Psoas muscle (tissue), 7 donors: ENCODE measurements at regions not wholly inside any gene's neighbourhood (a gene's known extent, or its start where the extent isn't known, plus 50 kb on each side); places are given as distances from the start of the nearest gene placed in this dataset.

ENCODE experiments used
- ATAC-seq, 4 donors: fragments of 200-7000 bp; cut with Tn5 transposase; one replicate each; pipeline ENCODE4 v1.9.1; 2020; ENCODE audit warnings: moderate library complexity in 3 of 4, mild to moderate bottlenecking in 2 of 4
- DNase-seq, 2 donors: peaks; one replicate each; pipeline ENCODE4 v3.0.0-alpha.2; 2020
- H3K27ac ChIP-seq: fragments of 200-600 bp; one replicate; pipeline ENCODE4 v1.8.0; 2022
- H3K27me3 ChIP-seq, 3 donors: fragments of 200-600 bp in 1 of 3; one replicate each; pipeline versions ENCODE4 v1.6.1 to v1.8.0; 2013 to 2022; ENCODE audit warnings: low read length in 2 of 3, mild to moderate bottlenecking in 2 of 3, moderate library complexity in 1 of 3; ENCODE audit not compliant: insufficient read depth in 3 of 3
- H3K36me3 ChIP-seq, 2 donors: fragments of 200-600 bp in 1 of 2; one replicate each; pipeline versions ENCODE4 v1.6.1 to v1.8.0; 2013 to 2022; ENCODE audit warnings: low read depth in 1 of 2, mild to moderate bottlenecking in 1 of 2, moderate library complexity in 1 of 2; ENCODE audit not compliant: insufficient read depth in 1 of 2
- H3K4me1 ChIP-seq: fragments of 200-600 bp; one replicate; pipeline ENCODE4 v1.8.0; 2022
- H3K4me3 ChIP-seq: fragments of 200-600 bp; one replicate; pipeline ENCODE4 v1.8.0; 2022; ENCODE audit warnings: mild to moderate bottlenecking
- H3K9me3 ChIP-seq: fragments of 200-600 bp; one replicate; pipeline ENCODE4 v1.8.0; 2022
- CTCF ChIP-seq: fragments of 200-600 bp; IDR thresholded peaks from one replicate; pipeline ENCODE4 v1.8.0; 2022; ENCODE audit warnings: antibody characterized with exemption
- WGBS, 3 donors: extraction: QIAGEN DNeasy Blood & Tissue Kit; methylation state at CpG; one replicate each; pipeline versions ENCODE4 v1.1.6 to v1.1.7; 2013; 5-methylcytosine and 5-hydroxymethylcytosine counted together
- intact Hi-C, 2 donors: fragments of 100-400 bp; cut with DNase I; formaldehyde crosslinking; loops; one replicate each; pipeline versions ENCODE4 v1.11.0 to v1.14.2; 2022
- donor health status: healthy with polysubstance abuse.
- donor health status: DM: no; HTN: no; CAD: no; lungs with moderate emphysema.
- donor health status: Bipolar disorder and iron deficiency.
- donor health status: healthy.
- donor health status: DM: yes; HTN: yes; CAD: no.
- donor health status: DM: no; HTN: no; CAD: no.
- donor health status: DM: yes; HTN: yes; CAD: no.

- 57 to 64% (median 60%) methylated on average over 3 of the region's 3 CpGs for WGBS, 3 donors
- H3K36me3 ChIP-seq: no peaks in the 10 kb centered on the region
- no peak for ATAC-seq
Measured at GRCh38 chr11:112417339-112417738, 156.7 kb upstream of the PLET1 start.

GRCh38 chr11:112418438-112418837 lies 157.8 kb upstream of the PLET1 start:
- Histone ChIP-seq H3K27me3 (no peaks in the 10 kb centered on the region), H3K4me1 (no peaks in the 10 kb centered on the region), H3K27ac (no peak overlapping the region), H3K36me3 (no peaks in the 10 kb centered on the region), H3K9me3 (no peaks in the 10 kb centered on the region), H3K4me3 (no peak overlapping the region)
- DNase-seq (no peak), ATAC-seq (no peak)
- no peak for TF ChIP-seq CTCF
- 85 to 87% (median 86%) methylated on average over 1 of the region's 1 CpG for WGBS, 3 donors
- intact Hi-C loops: no loop called here

More at GRCh38 chr11:112417339-112417738, 156.7 kb upstream of the PLET1 start:
- Histone ChIP-seq H3K4me3 (no peak overlapping the region), H3K27ac (no peak overlapping the region), H3K9me3 (no peaks in the 10 kb centered on the region), H3K4me1 (no peaks in the 10 kb centered on the region), H3K27me3 (no peaks in the 10 kb centered on the region)
- DNase-seq: no peak
- intact Hi-C loops: no loop called here
- no peak for TF ChIP-seq CTCF

GRCh38 chr11:112421879-112422278 lies 161.2 kb upstream of the PLET1 start:
- Histone ChIP-seq H3K27me3 (no peaks in the 10 kb centered on the region), H3K4me3 (no peak overlapping the region), H3K4me1 (no peaks in the 10 kb centered on the region), H3K27ac (no peak overlapping the region), H3K36me3 (no peaks in the 10 kb centered on the region), H3K9me3 (no peaks in the 10 kb centered on the region)
- no peak for TF ChIP-seq CTCF
- intact Hi-C loops: no loop called here
- DNase-seq: no peak
- 61 to 72% (median 66%) methylated on average over 4 of the region's 4 CpGs for WGBS, 3 donors
- no peak for ATAC-seq

GRCh38 chr11:112425121-112425520 lies 164.5 kb upstream of the PLET1 start:
- Histone ChIP-seq H3K27me3 (no peaks in the 10 kb centered on the region), H3K9me3 (no peaks in the 10 kb centered on the region), H3K27ac (no peak overlapping the region), H3K36me3 (no peaks in the 10 kb centered on the region), H3K4me3 (no peak overlapping the region), H3K4me1 (no peaks in the 10 kb centered on the region)
- 57 to 59% (median 57%) methylated on average over 5 of the region's 5 CpGs for WGBS, 3 donors
- DNase-seq (no peak), ATAC-seq (no peak)
- intact Hi-C loops: no loop called here
- no peak for TF ChIP-seq CTCF

- Histone ChIP-seq H3K9me3 (peaks cover 7% of the 10 kb centered on the region), H3K4me1 (no peaks in the 10 kb centered on the region), H3K27me3 (no peaks in the 10 kb centered on the region), H3K27ac (no peak overlapping the region), H3K4me3 (no peak overlapping the region), H3K36me3 (no peaks in the 10 kb centered on the region)
- 66 to 75% (median 74%) methylated on average over 2 of the region's 2 CpGs for WGBS, 3 donors
- intact Hi-C loops: no loop called here
- no peak for DNase-seq
- no peak for ATAC-seq
- no peak for TF ChIP-seq CTCF
Measured at GRCh38 chr11:112437096-112437495, 176.4 kb upstream of the PLET1 start.
